Medulla oblongata (tissue), 1 donor: ENCODE measurements at regions not wholly inside any gene's neighbourhood (a gene's known extent, or its start where the extent isn't known, plus 50 kb on each side); places are given as distances from the start of the nearest gene placed in this dataset.
"Not testable (repeated sequence)": the region's sequence is repeated elsewhere in the genome, so short reads cannot be mapped to it uniquely, and the experiment has no call there.

Source experiments
- DNase-seq: peaks from one replicate; pipeline ENCODE4 v3.0.0-alpha.2; 2015; ENCODE audit errors: extremely low spot score

DNA sequence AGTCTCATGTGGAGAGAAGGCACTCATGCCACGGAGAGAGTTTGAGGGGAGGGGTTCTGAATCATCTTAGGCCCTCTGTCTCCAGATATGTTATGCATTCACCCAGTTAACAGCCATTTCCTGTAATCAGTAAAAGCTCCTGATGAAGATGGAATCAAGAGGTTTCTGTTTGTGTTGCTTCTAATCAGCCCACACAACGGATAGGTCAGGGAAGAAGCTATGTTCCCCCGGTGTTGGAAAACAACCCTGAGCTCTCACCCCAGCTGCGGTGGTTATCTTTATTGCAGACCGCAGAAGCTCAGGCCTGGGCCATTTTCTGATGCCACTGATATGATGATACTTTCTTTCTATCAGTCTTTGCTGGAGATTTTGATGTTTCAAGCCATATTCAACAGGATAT is 338.5 kb upstream of the ONECUT1 start:
- DNase-seq = no peak

DNA sequence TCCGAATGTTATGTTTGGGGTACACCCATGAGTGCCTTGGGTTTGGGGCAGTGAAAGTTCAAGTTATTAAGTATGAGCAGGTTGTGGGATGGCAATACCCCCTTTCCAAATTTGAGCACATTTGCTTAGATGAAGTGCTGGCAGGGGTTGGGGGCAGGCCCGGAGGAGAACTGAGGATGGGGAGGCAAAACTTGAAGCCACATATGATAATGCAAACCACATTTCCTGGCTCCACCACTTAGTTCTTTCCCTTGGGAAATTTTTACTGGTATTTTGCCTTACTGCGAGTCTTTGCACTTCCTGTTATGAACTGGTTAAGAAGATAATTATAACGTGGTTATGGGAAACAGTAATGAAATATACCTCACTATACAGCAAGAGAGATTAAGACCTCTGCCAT is 336.0 kb upstream of the ONECUT1 start:
- no peak for DNase-seq

DNA sequence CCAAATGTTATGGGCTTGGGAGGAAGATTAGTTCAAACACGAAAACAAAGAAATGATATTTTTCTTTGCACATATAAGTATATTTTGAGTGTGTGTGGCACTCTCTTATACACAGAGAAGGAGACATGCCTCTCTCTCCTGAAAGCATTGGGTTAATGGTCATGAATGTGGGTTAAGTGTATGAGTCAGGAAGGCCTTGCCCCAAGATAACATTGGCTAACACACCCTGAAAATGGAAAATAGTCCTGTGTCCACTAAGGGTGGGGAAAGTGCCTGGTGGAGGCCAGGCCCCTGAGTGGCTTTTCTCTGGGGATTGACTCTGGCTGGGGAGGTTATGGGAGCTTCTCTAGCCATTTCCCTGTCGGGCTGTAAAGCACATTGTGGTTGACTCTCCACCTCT is 332.7 kb upstream of the ONECUT1 start:
- DNase-seq = no peak

DNA sequence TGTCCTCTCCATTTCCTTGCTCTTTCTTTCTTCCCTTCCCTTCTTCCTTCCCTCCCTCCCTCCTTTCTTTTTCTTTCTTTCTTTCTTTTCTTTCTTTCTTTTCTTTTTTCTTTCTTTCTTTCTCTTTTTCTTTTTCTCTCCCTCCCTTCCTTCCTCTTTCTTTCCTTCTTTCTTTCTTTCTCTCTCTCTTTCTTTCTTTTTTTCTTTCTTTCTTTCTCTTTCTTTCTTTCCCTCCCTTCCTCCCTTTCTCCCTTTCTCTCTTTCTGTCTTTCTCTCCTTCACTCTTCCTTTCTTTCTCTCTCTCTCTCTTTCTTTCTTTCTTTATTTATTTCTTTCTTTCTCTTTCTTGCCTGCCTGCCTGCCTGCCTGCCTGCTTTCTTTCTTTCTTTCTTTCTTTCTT is 326.8 kb upstream of the ONECUT1 start:
- not testable (repeated sequence) for DNase-seq

DNA sequence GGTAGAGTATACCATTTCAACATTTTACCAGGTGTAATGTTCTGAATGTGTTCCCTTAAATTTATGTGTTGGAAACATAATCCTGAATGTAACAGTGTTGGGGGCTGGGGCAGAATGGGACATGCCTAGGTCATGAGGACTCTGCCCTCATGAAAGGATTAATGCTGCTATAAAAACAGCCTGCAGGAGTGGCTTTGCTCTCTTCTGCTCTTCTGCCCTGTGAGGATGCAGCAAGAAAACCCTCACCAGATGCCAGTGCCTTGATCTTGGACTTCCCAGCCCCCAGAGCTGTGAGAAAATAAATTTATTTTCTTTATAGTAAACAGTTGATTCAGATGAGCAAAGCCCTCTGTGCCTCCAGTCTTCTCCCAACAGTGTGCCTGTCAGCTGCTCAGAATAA is 326.0 kb upstream of the ONECUT1 start:
- no peak for DNase-seq

DNA sequence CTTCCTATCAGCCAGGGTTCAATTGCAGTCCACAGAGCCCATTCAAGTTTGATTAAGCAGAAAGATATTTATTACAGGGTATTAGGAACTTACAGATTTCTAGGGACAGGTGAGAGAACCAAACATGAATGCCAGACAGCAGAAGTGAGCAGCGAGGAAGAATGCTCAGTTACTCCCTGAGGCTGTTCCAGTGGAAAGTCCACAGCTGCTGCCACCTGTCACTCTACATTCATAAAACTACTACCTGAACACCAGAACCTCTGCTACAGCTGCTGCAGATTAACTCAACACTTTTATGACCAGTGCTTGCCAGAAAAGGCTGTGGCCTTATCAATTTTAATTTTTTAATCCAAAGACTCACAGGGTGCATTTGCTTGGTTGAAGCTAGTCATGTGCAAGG is 325.4 kb upstream of the ONECUT1 start:
- no peak for DNase-seq

DNA sequence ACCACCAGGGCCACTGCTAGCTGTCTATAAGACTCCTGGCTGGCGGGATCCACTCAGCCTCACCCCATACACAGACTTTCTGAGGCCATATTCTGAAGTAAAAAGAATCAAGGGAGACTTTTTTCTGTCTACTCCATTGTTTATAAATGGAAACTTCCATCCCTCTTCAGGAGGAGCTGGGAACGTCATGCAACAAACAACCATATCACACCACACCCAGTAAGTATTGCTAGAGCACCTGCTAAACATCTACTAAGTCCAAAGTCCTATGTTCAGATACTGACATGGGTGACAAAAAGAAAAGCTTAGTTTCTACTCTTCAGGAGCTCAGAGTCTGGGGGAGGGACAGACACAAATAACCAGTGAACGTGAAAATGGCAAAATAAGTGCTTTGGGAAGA is 324.8 kb upstream of the ONECUT1 start:
- no peak for DNase-seq

DNA sequence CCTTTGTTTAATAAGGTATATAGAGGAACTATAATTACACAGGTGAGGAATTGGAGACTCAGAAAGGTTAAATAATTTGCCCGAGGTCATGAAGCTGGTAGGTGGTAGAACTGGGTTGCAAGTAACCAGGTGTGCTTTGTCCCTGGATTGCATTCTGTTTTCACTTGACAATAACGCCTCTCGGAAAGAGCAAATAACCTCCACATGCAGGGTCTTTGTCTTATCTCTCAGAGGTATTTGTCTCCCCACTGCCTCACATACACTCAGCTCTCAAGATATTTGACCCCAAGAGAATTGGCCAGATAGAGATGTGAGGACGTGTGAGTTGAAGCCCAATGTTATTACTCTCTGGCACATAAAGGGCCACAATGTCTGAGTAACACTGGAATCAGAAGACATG is 320.9 kb upstream of the ONECUT1 start:
- DNase-seq = no peak

DNA sequence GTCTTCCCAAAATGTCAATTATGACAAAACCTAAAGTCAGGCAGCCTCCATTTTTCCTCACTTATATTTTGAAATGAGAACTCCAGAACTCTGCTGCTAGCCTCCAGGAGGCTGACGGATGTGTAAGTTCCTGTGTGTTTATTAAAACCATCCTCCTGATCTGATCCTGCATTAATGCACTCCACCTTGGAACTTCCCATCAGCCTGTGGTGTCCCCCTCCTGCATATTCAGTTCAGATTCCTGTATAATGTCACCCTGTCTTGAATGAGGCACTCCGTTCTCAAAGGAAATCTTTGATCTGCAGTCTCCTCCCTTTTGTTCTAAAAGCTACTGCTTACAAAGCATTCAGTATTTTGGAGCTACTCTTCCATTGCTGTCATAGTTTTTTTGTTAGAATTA is 318.2 kb upstream of the ONECUT1 start:
- no peak for DNase-seq

DNA sequence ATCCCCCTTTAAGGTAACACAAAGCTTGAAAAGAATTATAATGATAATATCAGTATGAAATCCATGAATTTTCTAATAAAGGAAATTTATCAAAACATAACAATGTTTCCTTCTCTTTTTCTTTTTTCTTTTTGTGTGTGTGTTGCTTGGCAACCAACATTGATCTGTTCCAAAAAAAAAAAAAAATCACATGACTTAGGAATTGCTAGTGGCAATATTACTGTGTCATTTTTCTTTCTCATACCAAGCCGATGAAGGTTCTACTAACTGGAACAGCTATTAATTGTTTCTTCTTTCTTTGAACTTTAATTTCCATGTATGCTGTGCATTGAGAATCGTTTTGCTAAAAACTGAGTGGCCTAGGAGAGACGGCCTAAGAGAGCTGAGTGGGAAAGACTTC is 317.7 kb upstream of the ONECUT1 start:
- DNase-seq = no peak

DNA sequence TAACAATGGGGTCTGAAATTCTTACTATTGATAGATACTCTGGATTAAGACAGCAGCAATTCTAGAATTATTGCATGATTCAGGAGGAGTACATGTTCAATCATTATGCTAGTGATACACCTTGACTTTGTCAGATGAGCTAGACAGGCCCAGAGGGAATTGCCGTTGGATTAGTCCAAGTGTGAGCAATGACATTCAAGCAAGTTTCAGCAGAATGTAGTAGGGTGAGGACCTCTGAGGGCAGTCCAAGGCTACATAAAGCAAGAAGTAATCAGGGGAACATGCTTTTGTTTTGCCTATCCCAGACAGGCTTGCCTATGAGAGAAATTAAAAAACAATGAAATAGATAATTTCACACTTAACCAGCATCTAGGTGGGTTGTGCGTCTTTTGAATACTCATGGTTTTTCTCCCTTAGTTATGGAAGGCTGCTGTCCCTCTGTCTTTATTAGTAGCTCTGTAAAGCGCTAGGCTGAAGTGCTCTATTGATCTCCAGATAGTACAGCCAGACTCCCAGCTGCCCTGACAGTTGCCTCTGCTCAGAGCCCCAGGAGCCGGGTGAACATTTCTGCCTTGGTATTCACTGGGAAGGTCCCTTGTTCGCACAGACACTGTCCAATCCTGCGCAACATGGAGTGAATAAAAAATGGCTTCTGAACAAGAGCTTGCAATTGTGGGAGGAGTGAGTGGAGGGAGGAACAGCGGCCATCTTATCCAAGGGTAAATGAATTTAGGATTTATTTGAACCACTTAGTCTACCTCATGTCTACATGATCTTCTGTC is 316.6 kb upstream of the ONECUT1 start:
- no peak for DNase-seq

DNA sequence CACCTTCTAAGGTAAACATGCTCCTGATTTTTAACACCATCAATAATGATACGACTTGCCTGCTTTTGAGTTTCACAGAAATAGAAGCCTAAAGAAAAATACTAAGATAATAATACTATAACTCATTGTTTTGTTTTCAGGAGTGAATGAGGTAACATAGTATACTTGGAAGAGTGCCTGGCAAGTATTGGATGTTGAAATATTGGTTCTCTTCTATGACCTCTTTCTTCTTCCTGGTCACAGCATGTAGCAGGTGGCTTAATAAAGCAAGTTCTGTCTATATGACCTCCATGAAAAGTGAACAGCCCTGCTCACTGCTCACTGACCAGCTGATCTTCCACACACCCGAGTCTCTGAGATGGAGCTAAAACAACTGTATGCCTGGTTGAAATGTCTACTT is 312.3 kb upstream of the ONECUT1 start:
- DNase-seq = no peak

DNA sequence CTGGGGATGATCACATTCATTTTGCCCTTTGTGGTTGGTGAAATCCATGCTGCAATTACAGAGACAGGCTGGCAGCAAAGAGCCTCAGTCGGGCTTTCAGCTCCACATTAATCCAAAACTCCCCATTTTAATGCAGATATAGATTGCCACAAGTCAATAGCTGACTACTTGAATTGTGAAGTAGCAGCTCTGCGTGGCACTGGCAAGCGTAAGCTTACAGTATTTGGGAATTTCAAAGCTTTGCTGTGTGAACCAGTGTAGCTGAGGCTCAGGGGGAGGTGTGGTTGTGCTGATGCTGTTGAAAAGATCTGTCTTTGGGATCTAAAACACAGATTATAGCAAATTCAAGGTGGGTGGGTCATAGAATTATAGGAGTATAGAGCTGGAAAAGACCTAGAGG is 290.3 kb upstream of the ONECUT1 start:
- no peak for DNase-seq

DNA sequence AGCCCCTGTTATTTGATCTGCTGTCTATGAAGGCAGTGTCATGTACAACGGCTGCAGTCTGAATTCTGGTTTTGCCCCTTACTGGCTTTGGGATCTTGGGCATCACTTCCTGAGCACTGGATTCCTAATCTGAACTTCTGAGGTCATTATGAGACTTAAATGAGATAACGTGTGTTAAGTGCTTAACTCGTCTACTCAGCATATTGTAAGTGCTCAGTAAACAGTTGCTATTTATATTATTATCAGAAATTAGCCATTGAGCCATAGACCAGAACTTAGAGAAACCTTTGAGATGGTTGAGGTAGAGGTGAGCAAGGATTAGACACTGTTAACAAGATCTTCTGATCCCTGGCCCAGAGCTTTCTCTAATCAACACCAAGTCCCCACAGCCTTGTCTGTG is 284.1 kb upstream of the ONECUT1 start:
- no peak for DNase-seq

DNA sequence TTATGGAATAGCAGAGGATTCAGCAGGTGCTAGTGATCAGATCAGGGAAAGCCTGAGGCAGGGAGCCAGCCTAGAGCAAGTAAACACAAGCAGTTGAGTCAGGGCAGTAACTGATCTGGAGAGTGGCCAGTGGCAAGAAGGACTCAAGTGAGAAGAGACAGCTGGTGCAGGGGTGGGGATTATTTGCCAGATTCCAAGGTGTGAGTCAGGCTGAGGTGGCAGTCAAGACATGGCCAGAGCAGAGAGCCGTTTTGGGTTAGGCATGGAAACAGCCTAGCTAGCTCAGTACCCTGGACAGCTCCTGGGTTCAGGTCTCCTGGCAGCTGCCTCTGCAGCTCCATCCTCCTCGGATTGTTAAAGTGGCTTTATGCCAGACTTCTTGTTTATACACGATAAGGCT is 281.9 kb upstream of the ONECUT1 start:
- no peak for DNase-seq

DNA sequence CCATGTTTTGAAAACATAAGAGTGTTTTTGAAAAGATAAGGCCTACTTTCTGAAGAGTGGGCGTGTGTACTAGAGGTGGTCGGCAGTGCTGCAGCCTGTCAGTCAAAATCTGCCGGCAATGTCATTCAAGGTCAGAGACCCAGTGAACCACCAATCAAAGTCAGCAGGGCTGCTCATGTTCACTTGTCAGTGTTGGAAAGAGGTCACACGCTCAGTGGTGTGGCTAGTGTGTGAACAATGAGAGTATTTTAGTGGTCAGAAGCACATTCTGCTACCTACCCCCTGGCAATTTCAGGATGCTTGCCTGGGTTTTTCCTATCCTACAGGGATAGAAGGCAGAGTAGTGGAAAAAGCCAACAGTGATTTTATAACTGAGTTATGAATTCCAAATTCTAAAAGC is 278.5 kb upstream of the ONECUT1 start:
- DNase-seq = no peak

DNA sequence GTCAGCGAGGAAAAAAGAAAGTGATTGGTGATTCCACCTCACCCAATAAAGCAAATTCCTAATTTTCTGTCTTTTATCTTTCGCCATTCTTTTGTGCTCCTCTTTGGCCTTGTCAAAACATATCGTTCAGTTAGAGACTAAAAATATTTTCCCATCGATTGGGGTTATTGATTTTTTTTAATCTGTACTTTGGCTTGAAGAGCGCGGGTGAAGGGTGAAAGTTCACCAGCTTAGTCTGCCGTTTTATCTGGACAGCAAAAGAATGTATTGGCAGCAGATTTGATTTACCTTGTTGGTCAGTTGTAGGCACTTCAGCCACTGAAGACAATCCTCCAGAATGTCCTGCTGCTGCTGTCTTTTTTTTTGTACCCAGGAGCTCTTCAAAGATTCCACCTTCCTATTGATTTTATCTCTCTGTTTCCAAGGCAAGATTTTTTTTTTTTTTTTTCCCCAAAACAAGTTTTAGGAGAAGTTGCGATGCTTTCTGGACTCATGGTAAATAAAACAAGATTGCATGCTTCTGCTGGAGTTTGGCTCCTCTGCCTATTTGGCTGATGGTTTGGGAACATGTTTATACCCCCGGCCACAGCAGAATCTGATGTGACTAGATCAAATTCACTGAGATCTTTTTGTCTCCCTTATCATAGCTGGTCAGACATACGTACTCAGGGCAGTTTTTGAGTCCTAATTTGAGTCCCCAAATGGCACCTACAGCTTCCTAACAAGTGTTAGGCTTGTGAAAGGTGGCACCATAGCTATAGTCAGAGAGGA is 269.3 kb upstream of the ONECUT1 start:
- DNase-seq = no peak

DNA sequence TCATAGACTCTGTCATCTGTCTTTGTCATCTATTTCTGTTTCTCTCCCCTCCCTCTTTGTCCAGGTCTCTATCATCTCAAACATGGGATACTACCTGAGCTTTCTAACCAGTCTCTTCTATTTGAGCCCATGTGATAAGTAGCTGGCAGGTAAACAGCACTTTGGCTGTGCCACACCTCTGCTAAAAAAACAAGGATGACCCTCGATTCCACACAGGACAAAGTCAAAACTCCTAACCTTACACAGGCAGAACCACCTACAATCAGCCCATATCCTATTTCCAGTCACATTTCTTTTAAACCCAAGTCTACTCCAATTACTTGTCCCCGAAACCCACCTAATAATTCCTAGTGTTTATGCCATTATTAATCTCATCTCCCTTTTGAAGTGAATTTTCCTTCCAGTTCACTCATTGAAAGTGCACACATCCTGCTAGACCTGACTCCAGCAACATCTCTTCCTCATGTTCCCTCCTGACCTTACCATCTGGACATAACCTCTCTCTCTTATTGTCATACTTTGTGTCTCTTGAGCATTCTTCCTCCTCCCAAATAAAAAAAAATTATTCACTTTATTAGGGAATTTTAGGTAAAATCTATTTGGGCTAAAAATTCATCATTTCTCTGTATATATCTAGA is 256.1 kb upstream of the ONECUT1 start:
- DNase-seq = no peak

DNA sequence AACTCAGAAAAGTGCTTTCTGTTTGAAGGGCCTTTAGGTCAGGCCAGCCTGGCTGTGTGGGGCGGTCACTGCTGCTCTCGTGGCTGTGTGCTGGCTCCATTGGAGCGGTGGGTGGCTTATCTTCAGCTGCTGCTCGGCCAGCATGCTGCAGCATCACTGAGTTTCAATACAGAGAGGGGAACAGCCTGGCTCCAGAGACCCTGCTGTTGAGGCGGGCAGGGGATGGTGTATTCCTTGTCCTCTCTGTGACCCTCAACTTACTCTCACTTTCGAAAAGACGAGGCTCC is 248.5 kb upstream of the ONECUT1 start:
- no peak for DNase-seq

DNA sequence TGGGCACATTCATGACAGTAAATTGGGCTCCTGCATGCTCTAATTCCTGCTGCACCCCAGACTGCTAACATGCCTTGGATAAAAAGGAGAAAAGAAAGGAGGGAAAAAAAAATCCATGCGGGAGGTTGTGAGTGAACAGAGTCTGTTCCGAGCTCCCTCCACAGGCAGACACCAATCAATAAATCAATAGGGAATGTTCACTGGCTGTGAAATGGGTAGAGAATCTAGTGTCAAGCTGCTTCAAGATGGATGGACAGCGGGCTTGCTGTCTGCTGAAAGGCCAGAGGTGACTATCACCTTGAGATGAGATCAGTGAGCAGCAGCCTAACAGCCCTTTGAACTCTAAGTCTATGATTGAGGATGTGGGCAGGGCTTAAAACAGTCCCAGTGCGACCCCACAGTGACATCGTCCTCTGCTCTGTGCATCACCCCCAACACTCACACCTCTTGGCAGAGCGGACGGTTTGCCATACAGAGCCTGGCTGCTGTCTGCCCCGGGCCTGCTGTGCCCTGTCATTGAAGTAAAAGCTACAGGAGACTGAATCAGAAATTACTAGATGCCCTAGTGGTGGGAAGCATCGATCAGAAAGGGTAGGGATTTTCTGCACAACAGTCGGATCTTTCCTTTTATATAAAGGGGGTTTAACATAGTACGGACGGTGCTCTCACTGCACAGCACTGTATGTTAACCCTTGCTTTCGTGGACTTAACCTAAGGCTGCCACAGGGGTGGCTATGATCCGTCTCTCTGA is 247.9 kb upstream of the ONECUT1 start:
- DNase-seq = no peak

DNA sequence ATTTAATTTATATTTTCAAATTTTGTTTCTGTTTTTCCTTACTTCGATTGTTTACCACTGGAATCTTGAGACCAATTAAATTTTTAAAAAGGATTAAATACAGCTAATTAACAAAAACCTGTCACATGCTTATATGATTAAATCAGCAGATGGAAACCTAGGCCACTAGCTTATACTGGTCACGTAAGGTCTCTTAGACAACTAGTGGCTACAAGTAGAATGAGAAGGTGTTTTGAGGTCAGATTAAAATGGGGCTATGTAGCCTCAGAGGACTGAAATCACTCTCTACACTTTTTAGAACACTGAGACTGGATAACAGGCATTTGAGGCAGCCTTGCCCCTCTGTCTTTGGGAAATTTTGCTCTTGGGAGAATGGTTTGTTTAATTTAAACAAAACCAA is 246.5 kb upstream of the ONECUT1 start:
- no peak for DNase-seq

DNA sequence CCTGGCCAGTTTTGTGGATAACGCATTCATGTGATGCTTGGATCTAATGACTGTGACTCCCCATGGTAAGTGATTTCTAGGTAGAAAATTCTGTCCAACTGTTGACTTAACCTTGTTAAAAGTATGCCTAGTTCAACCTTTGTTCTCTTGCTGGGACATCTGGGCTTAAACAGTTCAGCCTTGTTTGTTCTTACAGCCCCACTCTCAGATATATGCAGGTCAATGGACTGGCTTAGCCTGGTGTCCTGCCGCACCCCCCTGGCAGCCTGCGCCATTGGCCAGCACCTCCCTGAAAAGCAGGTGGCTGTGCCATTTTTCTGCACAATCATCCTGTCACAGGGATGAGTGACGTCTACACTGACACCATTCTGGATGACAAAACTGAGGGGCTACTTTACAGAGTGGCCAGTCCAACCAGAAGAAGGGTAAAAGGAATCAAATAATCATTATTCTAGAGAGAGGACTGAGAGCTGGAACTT is 244.7 kb upstream of the ONECUT1 start:
- DNase-seq = no peak
